T-helper 2 cell treated with Interferon-gamma antibody and Interleukin-4, amounts not matched to agents 100 ng/mL and 5 ng/mL, for 36 hours (primary cell): ENCODE measurements at regions not wholly inside any gene's neighbourhood (a gene's known extent, or its start where the extent isn't known, plus 50 kb on each side); places are given as distances from the start of the nearest gene placed in this dataset.
"Not testable (repeated sequence)": the region's sequence is repeated elsewhere in the genome, so short reads cannot be mapped to it uniquely, and the experiment has no call there.

ENCODE experiments used
- intact Hi-C: fragments of 100-400 bp; cut with micrococcal nuclease; formaldehyde crosslinking; loops from one replicate; pipeline ENCODE4 v1.15.1; 2023

- intact Hi-C loops: not testable (repeated sequence)
These were observed 84.0 kb upstream of the IRAK1BP1 start for GRCh38 chr6:78783366-78783765.

- intact Hi-C loops: no loop called here
These were observed 70.1 kb upstream of the IRAK1BP1 start for GRCh38 chr6:78797270-78797669.

- intact Hi-C loops: no loop called here
These were observed 67.7 kb upstream of the IRAK1BP1 start for GRCh38 chr6:78799682-78800081.

GRCh38 chr6:78806792-78807191 is 60.6 kb upstream of the IRAK1BP1 start:
- intact Hi-C loops: not testable (repeated sequence)

- intact Hi-C loops: not testable (repeated sequence)
These were observed 59.5 kb upstream of the IRAK1BP1 start for GRCh38 chr6:78807655-78808355.

- intact Hi-C loops: no loop called here
These were observed 58.9 kb upstream of the IRAK1BP1 start for GRCh38 chr6:78808356-78808891.

- intact Hi-C loops: no loop called here
These were observed 58.4 kb upstream of the IRAK1BP1 start for GRCh38 chr6:78808933-78809332.

- intact Hi-C loops: loop anchor here (1.0 kb wide), 1 partner anchor 12 kb away; no protein-coding TSS in a partner anchor
These were observed 57.2 kb upstream of the IRAK1BP1 start for GRCh38 chr6:78810146-78810545.

- intact Hi-C loops: loop anchor here (1.0 kb wide), 1 partner anchor 12 kb away; no protein-coding TSS in a partner anchor
These were observed 56.7 kb upstream of the IRAK1BP1 start for GRCh38 chr6:78810698-78811097.
